Esophagus squamous epithelium (tissue), 4 donors: ENCODE measurements at regions not wholly inside any gene's neighbourhood (a gene's known extent, or its start where the extent isn't known, plus 50 kb on each side); places are given as distances from the start of the nearest gene placed in this dataset.

Source experiments
- POLR2A ChIP-seq, 4 donors: fragments of 450-650 bp; IDR thresholded peaks; one replicate each; pipeline ENCODE4 v1.6.1; 2017; ENCODE audit warnings: antibody characterized with exemption in 4 of 4, mild to moderate bottlenecking in 4 of 4, moderate library complexity in 3 of 4
- TF ChIP-seq, protein P1 (sequence below), 6 experiments: fragments of 450-650 bp in 4 of 6; fragments of 200-600 bp in 2 of 6; sonication (generic) in 2 of 6; IDR thresholded peaks; one replicate each; pipeline ENCODE4 v1.5.1; 2016 to 2019; ENCODE audit warnings: antibody characterized with exemption in 6 of 6, mild to moderate bottlenecking in 4 of 6, moderate library complexity in 4 of 6

DNA sequence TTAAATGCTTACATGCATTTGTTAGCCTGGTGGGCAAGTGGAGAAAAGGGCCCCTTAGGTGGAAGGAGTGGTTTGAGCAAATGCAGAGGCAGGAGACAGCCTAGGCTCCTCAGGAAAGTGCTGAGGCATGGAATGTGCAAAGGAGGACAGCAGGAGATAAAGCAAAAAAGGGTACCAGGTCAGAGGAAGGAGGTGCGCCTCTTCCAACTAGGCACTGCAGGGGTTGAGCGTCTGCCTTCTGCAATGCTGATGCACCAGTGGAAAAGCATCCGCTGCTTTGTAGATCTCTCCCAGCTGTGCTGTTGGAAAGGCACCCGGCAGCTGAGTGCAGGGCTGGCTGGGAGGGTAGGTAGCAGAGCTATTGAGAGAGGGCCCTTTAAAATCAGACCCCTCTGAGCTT lies 287.0 kb upstream of the XYLT1 start:
- TF ChIP-seq POLR2A (IDR thresholded peaks at IDR 0.05): no peak
- TF ChIP-seq, protein P1, sequence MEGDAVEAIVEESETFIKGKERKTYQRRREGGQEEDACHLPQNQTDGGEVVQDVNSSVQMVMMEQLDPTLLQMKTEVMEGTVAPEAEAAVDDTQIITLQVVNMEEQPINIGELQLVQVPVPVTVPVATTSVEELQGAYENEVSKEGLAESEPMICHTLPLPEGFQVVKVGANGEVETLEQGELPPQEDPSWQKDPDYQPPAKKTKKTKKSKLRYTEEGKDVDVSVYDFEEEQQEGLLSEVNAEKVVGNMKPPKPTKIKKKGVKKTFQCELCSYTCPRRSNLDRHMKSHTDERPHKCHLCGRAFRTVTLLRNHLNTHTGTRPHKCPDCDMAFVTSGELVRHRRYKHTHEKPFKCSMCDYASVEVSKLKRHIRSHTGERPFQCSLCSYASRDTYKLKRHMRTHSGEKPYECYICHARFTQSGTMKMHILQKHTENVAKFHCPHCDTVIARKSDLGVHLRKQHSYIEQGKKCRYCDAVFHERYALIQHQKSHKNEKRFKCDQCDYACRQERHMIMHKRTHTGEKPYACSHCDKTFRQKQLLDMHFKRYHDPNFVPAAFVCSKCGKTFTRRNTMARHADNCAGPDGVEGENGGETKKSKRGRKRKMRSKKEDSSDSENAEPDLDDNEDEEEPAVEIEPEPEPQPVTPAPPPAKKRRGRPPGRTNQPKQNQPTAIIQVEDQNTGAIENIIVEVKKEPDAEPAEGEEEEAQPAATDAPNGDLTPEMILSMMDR (IDR thresholded peaks at IDR 0.05): no peak
